HUES6 (cell line): ENCODE measurements at regions not wholly inside any gene's neighbourhood (a gene's known extent, or its start where the extent isn't known, plus 50 kb on each side); places are given as distances from the start of the nearest gene placed in this dataset.

ENCODE experiments used
- H3K27ac ChIP-seq: 2 replicates; pipeline ENCODE4 v1.7.0; 2013; ENCODE audit warnings: low read depth, mild to moderate bottlenecking, low read length, inconsistent platforms
- H3K27me3 ChIP-seq: 2 replicates; pipeline ENCODE4 v1.6.1; 2013; ENCODE audit warnings: low read length; ENCODE audit not compliant: control insufficient read depth, insufficient read depth
- H3K36me3 ChIP-seq: 2 replicates; pipeline ENCODE4 v1.6.1; 2013; ENCODE audit warnings: low read length; ENCODE audit not compliant: control insufficient read depth, insufficient read depth
- H3K4me1 ChIP-seq: 2 replicates; pipeline ENCODE4 v1.6.1; 2013; ENCODE audit warnings: low read length; ENCODE audit not compliant: control insufficient read depth, insufficient read depth
- H3K4me3 ChIP-seq: 2 replicates; pipeline ENCODE4 v1.5.1; 2013; ENCODE audit warnings: low read depth, low read length
- H3K9ac ChIP-seq: one replicate; pipeline ENCODE4 v1.6.1; 2013; ENCODE audit warnings: mild to moderate bottlenecking, low read length
- H3K9me3 ChIP-seq: 2 replicates; pipeline ENCODE4 v1.6.1; 2013; ENCODE audit warnings: low read depth, low read length; ENCODE audit not compliant: control insufficient read depth, insufficient read depth

DNA sequence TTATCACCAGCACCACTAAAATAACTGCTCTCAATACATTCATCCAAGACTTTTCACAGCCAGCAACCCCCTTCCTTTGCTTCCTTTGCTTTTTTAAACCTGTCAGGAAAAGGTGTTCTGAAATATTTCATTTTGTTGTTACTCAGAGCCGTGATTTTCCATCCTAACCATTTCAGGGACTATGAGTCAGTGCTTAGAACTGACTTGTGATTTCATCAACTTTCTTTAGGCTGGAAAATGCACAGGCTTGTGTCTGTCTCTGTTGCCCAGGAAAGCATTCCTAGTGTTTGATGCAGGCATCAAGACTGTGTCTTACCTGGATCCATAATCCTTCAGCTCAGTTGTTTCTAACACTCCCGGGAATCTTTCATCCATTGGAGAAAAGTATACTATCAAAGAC lies 805.6 kb downstream of the BRINP1 start:
- no peaks in the 10 kb centered on the region for H3K9me3 ChIP-seq
- no peaks in the 10 kb centered on the region for H3K36me3 ChIP-seq
- no peaks in the 10 kb centered on the region; the same call in 1 of the 2 replicates for H3K4me1 ChIP-seq
- no peaks in the 10 kb centered on the region for H3K27me3 ChIP-seq
- no peak overlapping the region for H3K9ac ChIP-seq
- H3K27ac ChIP-seq, result no peak overlapping the region
- no peak overlapping the region for H3K4me3 ChIP-seq

DNA sequence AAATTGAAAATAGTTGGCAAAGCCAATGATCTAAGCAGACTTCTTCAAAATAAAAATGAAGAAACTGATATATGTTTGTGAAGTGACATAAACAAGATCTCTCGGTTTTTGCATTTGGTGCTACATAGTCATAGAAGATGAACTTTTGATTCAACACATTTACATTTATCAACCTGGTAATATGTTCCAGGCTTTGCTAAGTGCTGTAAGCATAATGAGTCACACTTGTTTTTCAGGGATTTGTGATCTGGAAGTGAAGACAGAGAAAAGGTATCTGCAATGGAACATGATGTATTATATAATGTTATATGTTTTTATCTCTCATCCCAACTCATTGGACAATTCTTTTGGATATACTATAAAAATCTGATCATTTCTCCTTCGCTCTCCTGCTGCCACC lies 801.4 kb downstream of the BRINP1 start:
- Histone ChIP-seq H3K27ac (no peak overlapping the region), H3K9ac (no peak overlapping the region), H3K36me3 (no peaks in the 10 kb centered on the region), H3K9me3 (no peaks in the 10 kb centered on the region), H3K4me1 (no peaks in the 10 kb centered on the region; the same call in 1 of the 2 replicates), H3K27me3 (no peaks in the 10 kb centered on the region), H3K4me3 (no peak overlapping the region)

DNA sequence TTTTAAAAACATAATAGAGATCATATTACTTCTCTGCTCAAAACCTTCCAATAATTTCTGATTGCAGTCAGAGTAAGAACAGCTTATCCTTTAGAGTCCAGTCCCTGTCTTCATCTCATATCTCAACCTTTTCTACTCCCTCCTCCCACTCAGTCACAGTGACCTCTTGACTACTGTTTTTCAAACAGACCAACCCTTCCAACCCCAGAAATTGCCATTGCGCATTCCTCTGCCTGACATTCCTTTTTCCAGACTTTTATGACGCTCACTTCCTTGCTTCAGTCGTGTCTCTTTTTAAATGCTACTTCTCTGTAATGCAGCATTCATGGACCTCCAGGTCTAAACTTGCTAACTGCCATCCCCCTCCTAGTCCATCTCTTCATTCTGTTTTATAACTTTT lies 800.5 kb downstream of the BRINP1 start:
- H3K27me3 ChIP-seq, result no peaks in the 10 kb centered on the region
- no peaks in the 10 kb centered on the region for H3K9me3 ChIP-seq

DNA sequence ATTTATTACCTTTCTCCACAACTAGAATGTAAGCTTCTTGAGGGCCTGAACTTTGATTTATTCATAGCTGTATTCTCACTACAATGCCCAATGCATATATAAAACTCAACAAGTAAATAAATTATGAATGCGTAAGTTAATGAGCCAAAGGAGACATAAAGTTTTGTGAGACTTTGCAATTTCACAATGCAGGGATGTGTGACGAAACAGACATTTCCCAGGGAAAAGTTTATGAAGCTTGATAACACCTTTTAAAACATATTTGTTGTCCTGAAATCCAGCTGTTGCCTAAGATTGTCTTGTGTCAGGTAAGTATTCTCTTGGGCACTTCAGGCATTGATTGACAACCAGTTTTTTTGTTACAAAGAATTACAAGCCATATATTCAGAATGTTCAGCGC lies 800.1 kb downstream of the BRINP1 start:
- H3K4me1 ChIP-seq, result no peaks in the 10 kb centered on the region; the same call in 1 of the 2 replicates
- H3K36me3 ChIP-seq, result no peaks in the 10 kb centered on the region
- no peak overlapping the region for H3K9ac ChIP-seq
- H3K27ac ChIP-seq, result no peak overlapping the region
- H3K27me3 ChIP-seq, result no peaks in the 10 kb centered on the region
- H3K4me3 ChIP-seq, result no peak overlapping the region
- no peaks in the 10 kb centered on the region for H3K9me3 ChIP-seq

More for the DNA sequence above, 800.5 kb downstream of the BRINP1 start:
- Histone ChIP-seq H3K4me1 (no peaks in the 10 kb centered on the region; the same call in 1 of the 2 replicates), H3K27ac (no peak overlapping the region), H3K9ac (no peak overlapping the region), H3K4me3 (no peak overlapping the region), H3K36me3 (no peaks in the 10 kb centered on the region)

DNA sequence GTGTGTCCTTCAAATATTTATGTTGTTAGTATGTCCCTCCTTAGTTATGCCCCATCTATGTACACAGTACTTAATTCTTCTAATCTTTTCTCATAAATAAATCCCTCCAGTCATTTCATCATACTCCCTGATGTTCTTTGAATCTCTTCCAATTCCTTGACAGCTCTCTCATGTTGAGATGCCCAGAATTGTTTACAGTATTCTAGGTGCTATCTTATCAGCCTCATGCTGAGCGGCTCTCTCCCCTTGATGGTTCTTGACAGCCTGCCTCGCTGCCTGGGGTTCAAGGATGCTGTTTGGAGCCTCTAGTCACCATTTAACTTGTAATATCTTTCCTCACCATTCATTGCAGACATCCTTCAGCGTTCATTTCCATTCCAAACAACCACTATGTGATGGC lies 799.2 kb downstream of the BRINP1 start:
- Histone ChIP-seq H3K9ac (no peak overlapping the region), H3K27ac (no peak overlapping the region), H3K4me1 (no peaks in the 10 kb centered on the region; the same call in 1 of the 2 replicates), H3K4me3 (no peak overlapping the region), H3K36me3 (no peaks in the 10 kb centered on the region), H3K9me3 (peaks cover 2% of the 10 kb centered on the region; the same call in 1 of the 2 replicates), H3K27me3 (no peaks in the 10 kb centered on the region)

DNA sequence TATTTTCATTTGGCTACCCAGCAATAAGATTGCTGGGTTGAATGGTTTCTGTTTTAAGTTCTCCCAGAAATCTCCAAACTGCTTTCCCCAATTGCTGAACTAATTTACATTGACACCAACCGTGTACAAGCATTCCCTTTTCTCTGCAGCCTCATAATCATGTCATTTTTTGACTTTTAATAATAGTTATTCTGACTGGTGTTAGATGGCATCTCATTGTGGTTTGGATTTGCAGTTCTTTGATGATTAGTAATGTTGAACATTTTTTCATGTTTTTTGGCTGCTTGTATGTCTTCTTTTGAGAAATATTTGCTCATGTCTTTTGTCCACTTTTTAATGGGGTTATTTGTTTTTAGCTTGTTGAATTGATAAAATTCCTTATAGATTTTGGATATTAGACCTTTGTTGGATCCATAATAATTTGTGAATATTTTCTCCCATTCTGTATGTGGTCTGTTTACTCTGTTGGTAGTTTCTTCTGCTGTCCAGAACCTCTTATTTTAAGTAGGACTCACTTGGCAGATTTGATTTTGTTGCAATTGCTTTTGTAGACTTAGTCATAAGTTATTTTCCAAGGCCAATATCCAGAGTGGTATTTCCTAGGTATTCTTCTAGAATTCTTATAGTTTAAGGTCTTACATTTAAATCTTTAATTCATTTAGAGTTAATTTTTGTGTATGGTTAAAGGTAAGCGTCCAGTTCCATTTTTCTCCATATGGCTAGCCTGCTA lies 793.7 kb downstream of the BRINP1 start:
- peaks cover 10% of the 10 kb centered on the region for H3K9me3 ChIP-seq
- no peak overlapping the region for H3K27ac ChIP-seq

DNA sequence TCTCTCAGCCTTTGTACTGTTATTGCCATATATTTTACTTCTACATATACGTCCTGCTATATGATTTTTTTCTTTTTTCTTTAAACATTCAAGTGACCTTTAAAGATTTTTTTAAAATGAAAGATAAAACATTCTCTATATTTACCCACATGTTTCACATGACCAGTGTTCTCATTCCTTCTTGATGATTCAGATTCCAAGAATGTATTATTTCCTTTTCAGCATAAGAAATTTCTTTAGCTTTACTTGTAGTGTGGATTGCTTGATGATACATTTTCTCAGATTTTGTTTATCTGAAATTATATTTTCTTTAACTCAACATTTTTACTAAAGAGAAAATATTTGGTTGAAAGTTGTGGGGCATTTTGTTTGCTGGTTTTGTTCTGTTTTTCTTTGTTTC lies 792.1 kb downstream of the BRINP1 start:
- H3K4me3 ChIP-seq, result no peak overlapping the region
- no peaks in the 10 kb centered on the region for H3K4me1 ChIP-seq
- H3K27ac ChIP-seq, result no peak overlapping the region
- H3K9ac ChIP-seq, result no peak overlapping the region
- H3K9me3 ChIP-seq, result peaks cover 10% of the 10 kb centered on the region
- H3K27me3 ChIP-seq, result no peaks in the 10 kb centered on the region
- no peaks in the 10 kb centered on the region for H3K36me3 ChIP-seq

More for the DNA sequence above, 793.7 kb downstream of the BRINP1 start:
- no peaks in the 10 kb centered on the region for H3K27me3 ChIP-seq
- H3K4me3 ChIP-seq, result no peak overlapping the region
- no peak overlapping the region for H3K9ac ChIP-seq
- no peaks in the 10 kb centered on the region for H3K4me1 ChIP-seq
- no peaks in the 10 kb centered on the region for H3K36me3 ChIP-seq

DNA sequence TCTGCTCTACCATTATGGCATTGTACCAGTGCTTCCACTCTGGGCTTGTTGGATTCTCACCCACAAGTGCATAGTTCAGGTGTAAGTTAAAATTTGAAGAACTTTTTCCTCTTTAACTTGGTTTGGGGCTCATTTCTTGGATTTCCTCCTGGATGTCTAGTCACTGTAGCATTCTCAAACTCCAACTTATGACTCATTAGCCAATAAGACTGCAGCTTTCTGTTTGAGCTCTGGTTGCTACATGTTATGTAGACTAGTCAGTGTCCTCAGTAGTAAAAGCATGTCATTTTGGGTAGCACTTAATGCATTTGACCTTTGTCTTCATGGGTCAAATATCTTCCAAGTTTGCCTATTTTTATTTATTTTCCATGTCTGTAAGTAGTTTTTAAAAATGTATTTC lies 790.8 kb downstream of the BRINP1 start:
- no peak overlapping the region for H3K4me3 ChIP-seq
- H3K27me3 ChIP-seq, result no peaks in the 10 kb centered on the region
- peaks cover 10% of the 10 kb centered on the region for H3K9me3 ChIP-seq
- H3K27ac ChIP-seq, result no peak overlapping the region
- no peaks in the 10 kb centered on the region for H3K4me1 ChIP-seq
- H3K9ac ChIP-seq, result no peak overlapping the region
- no peaks in the 10 kb centered on the region for H3K36me3 ChIP-seq

DNA sequence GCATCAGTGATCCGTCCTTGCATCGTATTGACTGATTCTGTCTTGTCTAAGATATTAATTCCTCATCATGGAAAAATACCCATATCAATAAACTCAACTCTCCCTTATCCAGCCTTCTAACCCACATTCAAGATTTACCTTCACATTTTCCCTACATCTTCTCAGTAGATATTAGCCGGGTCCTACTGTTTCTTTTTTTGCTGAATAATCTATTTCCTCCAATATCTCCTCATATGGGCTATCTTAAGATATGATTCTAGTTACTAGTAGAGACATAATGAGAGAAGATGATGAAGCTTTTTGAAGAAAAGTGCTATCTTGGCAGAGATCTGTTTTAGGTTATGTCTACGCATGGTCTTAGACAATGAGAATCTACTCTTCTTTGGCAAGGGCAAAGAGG lies 785.8 kb downstream of the BRINP1 start:
- Histone ChIP-seq H3K27me3 (no peaks in the 10 kb centered on the region), H3K36me3 (no peaks in the 10 kb centered on the region), H3K9ac (no peak overlapping the region), H3K4me1 (no peaks in the 10 kb centered on the region), H3K27ac (no peak overlapping the region), H3K9me3 (peaks cover 16% of the 10 kb centered on the region; the same call in 1 of the 2 replicates), H3K4me3 (no peak overlapping the region)

DNA sequence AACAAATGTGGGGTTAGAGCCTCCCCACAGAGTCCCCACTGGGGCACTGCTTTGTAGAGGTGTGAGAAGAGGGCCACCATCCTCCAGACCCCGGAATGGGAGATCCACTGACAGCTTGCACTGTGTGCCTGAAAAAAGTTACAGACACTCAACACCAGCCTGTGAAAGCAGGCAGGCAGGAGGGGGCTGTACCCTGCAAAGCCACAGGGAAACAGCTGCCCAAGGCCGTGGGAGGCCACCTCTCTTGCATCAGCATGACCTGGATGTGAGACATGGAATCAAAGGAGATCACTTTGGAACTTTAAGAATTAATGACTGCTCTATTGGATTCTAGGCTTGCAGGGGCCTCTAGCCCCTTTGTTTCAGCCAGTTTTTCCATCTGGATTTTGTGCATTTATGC lies 782.3 kb downstream of the BRINP1 start:
- no peaks in the 10 kb centered on the region for H3K27me3 ChIP-seq
- H3K4me1 ChIP-seq, result no peaks in the 10 kb centered on the region
- H3K4me3 ChIP-seq, result no peak overlapping the region
- H3K9ac ChIP-seq, result no peak overlapping the region
- no peak overlapping the region for H3K27ac ChIP-seq
- H3K36me3 ChIP-seq, result no peaks in the 10 kb centered on the region
- H3K9me3 ChIP-seq, result peaks cover 16% of the 10 kb centered on the region; the same call in 1 of the 2 replicates

DNA sequence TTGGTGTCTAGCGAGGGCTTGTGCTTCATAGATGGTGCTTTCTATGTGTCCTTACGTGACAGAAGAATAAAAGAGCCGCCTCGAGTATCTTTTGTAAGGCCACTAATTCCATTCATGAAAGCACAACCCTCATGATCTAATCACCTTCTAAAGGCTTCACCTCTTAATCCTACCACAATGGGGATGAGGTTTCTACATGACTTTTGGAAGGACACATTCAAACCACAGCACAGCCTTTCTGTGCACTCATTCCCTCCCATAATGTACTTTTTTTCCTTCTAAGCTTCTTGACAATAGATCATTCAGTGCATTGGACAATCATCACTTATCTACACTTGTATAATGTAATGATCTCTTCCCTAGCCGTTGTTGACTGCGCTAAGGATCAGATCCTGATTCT lies 774.8 kb downstream of the BRINP1 start:
- H3K36me3 ChIP-seq, result no peaks in the 10 kb centered on the region
- H3K27me3 ChIP-seq, result no peaks in the 10 kb centered on the region
- peaks cover 3% of the 10 kb centered on the region; the same call in 1 of the 2 replicates for H3K4me1 ChIP-seq
- no peak overlapping the region for H3K27ac ChIP-seq
- no peak overlapping the region for H3K4me3 ChIP-seq
- no peak overlapping the region for H3K9ac ChIP-seq
- H3K9me3 ChIP-seq, result no peaks in the 10 kb centered on the region
